Muscle of leg (tissue), 3 donors: ENCODE measurements at regions not wholly inside any gene's neighbourhood (a gene's known extent, or its start where the extent isn't known, plus 50 kb on each side); places are given as distances from the start of the nearest gene placed in this dataset.
"Not testable (repeated sequence)": the region's sequence is repeated elsewhere in the genome, so short reads cannot be mapped to it uniquely, and the experiment has no call there.

Experiments
- DNase-seq: peaks from one replicate; pipeline ENCODE4 v3.0.0; 2013
- H3K27ac ChIP-seq: one replicate; pipeline ENCODE4 v1.5.1; 2013; ENCODE audit warnings: mild to moderate bottlenecking, low read length, control low read depth
- H3K27me3 ChIP-seq: one replicate; pipeline ENCODE4 v1.6.1; 2013; ENCODE audit warnings: low read length; ENCODE audit not compliant: control insufficient read depth, insufficient read depth
- H3K36me3 ChIP-seq: one replicate; pipeline ENCODE4 v1.6.1; 2013; ENCODE audit warnings: low read length; ENCODE audit not compliant: control insufficient read depth, insufficient read depth
- H3K4me1 ChIP-seq: one replicate; pipeline ENCODE4 v1.6.1; 2013; ENCODE audit warnings: low read length; ENCODE audit not compliant: control insufficient read depth, insufficient read depth
- H3K4me3 ChIP-seq: one replicate; pipeline ENCODE4 v1.5.1; 2013; ENCODE audit warnings: low read length, control low read depth
- H3K9me3 ChIP-seq: replicated peaks from 2 replicates; pipeline ENCODE4 v1.6.1; 2013; ENCODE audit warnings: low read depth, low read length; ENCODE audit not compliant: control insufficient read depth
- WGBS: methylation state at CpG from one replicate; pipeline ENCODE4 v1.1.5; 2013; ENCODE audit warnings: missing lambda C conversion rate; ENCODE audit not compliant: insufficient coverage; 5-methylcytosine and 5-hydroxymethylcytosine counted together

DNA sequence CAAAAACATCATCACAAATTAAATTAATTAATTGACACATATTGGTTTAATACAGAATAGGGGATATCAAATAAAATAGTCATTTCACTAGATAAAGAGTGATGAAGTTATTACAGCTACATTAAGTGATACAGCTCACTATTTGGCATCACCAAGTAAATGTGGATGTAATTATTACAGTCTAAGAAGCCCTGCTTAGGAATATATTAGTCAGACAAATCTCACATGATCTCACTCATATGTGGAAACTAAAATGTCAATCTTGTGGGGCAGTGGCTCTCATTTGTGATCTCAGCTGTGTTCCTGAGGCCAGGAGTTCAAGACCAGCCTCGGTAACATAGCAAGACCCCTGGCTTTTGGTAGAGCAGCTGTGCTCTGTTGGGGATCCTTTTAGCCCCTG is 233.4 kb upstream of the RGMB start:
- H3K4me3 ChIP-seq = no peak overlapping the region
- DNase-seq = peak; percentile 20
- no peaks in the 10 kb centered on the region for H3K4me1 ChIP-seq
- H3K27ac ChIP-seq = no peak overlapping the region
- 43% methylated on average over 1 of the region's 1 CpG for WGBS
- H3K9me3 ChIP-seq = peaks cover 3% of the 10 kb centered on the region
- no peaks in the 10 kb centered on the region for H3K27me3 ChIP-seq
- no peaks in the 10 kb centered on the region for H3K36me3 ChIP-seq

DNA sequence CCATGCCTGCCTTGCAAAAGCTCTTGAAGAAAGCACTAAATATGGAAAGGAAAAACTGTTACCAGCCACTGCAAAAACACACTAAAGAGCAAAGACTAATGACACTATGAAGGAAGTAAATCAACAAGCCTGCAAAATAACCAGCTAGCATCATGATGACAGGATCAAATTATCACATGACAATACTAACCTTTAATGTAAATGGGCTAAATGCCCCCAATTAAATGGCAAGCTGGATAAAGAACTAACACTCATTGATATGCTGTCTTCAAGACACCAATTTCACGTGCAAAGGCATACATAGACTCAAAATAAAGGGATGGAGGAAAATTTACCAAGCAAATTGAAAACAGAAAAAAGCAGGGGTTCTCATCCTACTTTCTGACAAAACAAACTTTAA is 231.8 kb upstream of the RGMB start:
- Histone ChIP-seq H3K4me1 (no peaks in the 10 kb centered on the region), H3K4me3 (no peak overlapping the region), H3K36me3 (no peaks in the 10 kb centered on the region), H3K27me3 (no peaks in the 10 kb centered on the region), H3K9me3 (peaks cover 3% of the 10 kb centered on the region), H3K27ac (no peak overlapping the region)
- DNase-seq = no peak
- WGBS = no CpG with 5 or more reads among the region's 1 CpG

DNA sequence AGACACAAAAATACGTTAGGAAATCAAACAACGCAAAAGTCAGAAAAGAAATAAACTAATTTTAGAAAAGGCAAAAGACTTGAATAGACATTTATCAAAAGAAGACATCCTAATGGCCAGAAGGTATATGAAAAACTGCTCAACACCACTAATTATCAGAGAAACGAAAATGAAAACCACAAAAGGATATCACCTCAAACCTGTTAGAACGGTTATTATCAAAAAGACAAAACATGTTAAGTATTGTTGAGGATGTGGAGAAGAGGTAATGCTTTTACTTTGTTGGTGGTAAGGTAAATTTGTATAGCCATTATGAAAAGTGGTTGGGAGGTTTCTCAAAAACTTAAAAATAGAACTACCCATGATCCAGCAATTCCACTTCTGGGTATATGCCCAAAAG is 230.0 kb upstream of the RGMB start:
- Histone ChIP-seq H3K4me1 (no peaks in the 10 kb centered on the region), H3K4me3 (no peak overlapping the region), H3K36me3 (no peaks in the 10 kb centered on the region), H3K27ac (no peak overlapping the region), H3K9me3 (peaks cover 3% of the 10 kb centered on the region), H3K27me3 (no peaks in the 10 kb centered on the region)
- no peak for DNase-seq
- WGBS = no CpG with 5 or more reads among the region's 4 CpGs

DNA sequence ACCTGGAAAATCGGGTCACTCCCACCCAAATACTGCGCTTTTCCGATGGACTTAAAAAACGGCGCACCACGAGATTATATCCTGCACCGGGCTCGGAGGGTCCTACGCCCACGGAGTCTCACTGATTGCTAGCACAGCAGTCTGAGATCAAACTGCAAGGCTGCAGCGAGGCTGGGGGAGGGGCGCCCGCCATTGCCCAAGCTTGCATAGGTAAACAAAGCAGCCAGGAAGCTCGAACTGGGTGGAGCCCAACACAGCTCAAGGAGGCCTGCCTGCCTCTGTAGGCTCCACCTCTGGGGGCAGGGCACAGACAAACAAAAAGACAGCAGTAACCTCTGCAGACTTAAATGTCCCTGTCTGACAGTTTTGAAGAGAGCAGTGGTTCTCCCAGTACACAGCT is 226.5 kb upstream of the RGMB start:
- not testable (repeated sequence) for H3K4me1 ChIP-seq, H3K27me3 ChIP-seq, H3K4me3 ChIP-seq, H3K27ac ChIP-seq, H3K36me3 ChIP-seq, DNase-seq, H3K9me3 ChIP-seq
- WGBS = no CpG with 5 or more reads among the region's 14 CpGs

DNA sequence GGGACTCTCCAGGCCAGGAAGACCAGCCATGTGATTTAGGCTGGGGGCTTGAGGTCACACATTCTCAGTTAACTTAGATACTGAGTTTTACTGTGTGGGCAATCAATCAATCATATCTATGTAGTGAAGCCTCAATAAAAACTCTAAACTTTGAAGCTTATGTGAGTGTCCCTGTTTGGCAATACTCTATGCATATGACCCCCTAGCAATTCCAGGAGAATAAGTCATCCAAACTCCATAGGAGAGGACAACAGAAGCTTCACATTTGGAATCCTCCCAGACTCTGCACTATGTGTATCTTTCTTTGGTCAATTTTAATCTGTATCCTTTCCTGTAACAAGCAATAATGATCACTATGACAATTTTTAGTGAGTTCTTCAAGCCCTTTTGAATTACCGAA is 216.8 kb upstream of the RGMB start:
- WGBS = no CpG with 5 or more reads among the region's 1 CpG
- H3K4me1 ChIP-seq = no peaks in the 10 kb centered on the region
- no peak overlapping the region for H3K4me3 ChIP-seq
- no peak overlapping the region for H3K27ac ChIP-seq
- DNase-seq = no peak
- no peaks in the 10 kb centered on the region for H3K9me3 ChIP-seq
- no peaks in the 10 kb centered on the region for H3K27me3 ChIP-seq
- no peaks in the 10 kb centered on the region for H3K36me3 ChIP-seq

DNA sequence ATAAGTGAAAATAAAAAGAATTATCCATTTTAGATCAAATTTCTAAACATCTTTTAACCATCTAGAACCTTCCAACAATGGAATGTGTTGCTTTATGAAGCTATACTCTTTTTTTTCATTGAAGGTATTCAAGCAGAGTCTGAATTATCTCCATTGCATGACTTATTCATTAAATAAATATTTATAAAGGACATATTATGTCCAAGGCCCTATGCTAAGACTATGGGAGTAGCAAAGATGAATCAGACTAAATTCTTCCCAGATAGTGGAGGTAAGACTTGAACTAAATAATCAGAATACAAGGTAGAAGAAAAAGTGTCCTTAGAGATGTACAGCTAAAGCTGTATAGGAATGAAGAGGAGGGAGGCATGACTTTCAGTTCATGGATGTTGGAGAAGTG is 215.5 kb upstream of the RGMB start:
- Histone ChIP-seq H3K27ac (no peak overlapping the region), H3K9me3 (no peaks in the 10 kb centered on the region), H3K27me3 (no peaks in the 10 kb centered on the region), H3K4me3 (no peak overlapping the region), H3K36me3 (no peaks in the 10 kb centered on the region), H3K4me1 (no peaks in the 10 kb centered on the region)
- DNase-seq = no peak

- DNase-seq = no peak
- Histone ChIP-seq H3K27me3 (no peaks in the 10 kb centered on the region), H3K27ac (no peak overlapping the region), H3K36me3 (no peaks in the 10 kb centered on the region), H3K4me1 (no peaks in the 10 kb centered on the region), H3K4me3 (no peak overlapping the region), H3K9me3 (no peaks in the 10 kb centered on the region)
- WGBS = 40% methylated on average over 1 of the region's 2 CpGs
Observed at GRCh38 chr5:98563885-98564653, 209.4 kb upstream of the RGMB start.

GRCh38 chr5:98564836-98565235 is 208.6 kb upstream of the RGMB start:
- WGBS = no CpG with 5 or more reads among the region's 1 CpG
- Histone ChIP-seq H3K36me3 (no peaks in the 10 kb centered on the region), H3K27ac (no peak overlapping the region), H3K27me3 (no peaks in the 10 kb centered on the region), H3K9me3 (no peaks in the 10 kb centered on the region), H3K4me3 (no peak overlapping the region), H3K4me1 (no peaks in the 10 kb centered on the region)
- no peak for DNase-seq

GRCh38 chr5:98568336-98568735 is 205.1 kb upstream of the RGMB start:
- Histone ChIP-seq H3K27ac (no peak overlapping the region), H3K27me3 (no peaks in the 10 kb centered on the region), H3K4me3 (no peak overlapping the region), H3K9me3 (no peaks in the 10 kb centered on the region), H3K4me1 (no peaks in the 10 kb centered on the region), H3K36me3 (no peaks in the 10 kb centered on the region)
- 75% methylated on average over 1 of the region's 1 CpG for WGBS
- DNase-seq = no peak

- H3K4me1 ChIP-seq = no peaks in the 10 kb centered on the region
- no peaks in the 10 kb centered on the region for H3K27me3 ChIP-seq
- no peaks in the 10 kb centered on the region for H3K36me3 ChIP-seq
- H3K4me3 ChIP-seq = no peak overlapping the region
- no peaks in the 10 kb centered on the region for H3K9me3 ChIP-seq
- WGBS = no CpG with 5 or more reads among the region's 4 CpGs
- H3K27ac ChIP-seq = no peak overlapping the region
- no peak for DNase-seq
Observed at GRCh38 chr5:98569288-98569687, 204.2 kb upstream of the RGMB start.

- no peak overlapping the region for H3K27ac ChIP-seq
- no CpG with 5 or more reads among the region's 1 CpG for WGBS
- no peaks in the 10 kb centered on the region for H3K4me1 ChIP-seq
- no peaks in the 10 kb centered on the region for H3K9me3 ChIP-seq
- H3K27me3 ChIP-seq = no peaks in the 10 kb centered on the region
- H3K4me3 ChIP-seq = no peak overlapping the region
- H3K36me3 ChIP-seq = no peaks in the 10 kb centered on the region
- no peak for DNase-seq
Observed at GRCh38 chr5:98570010-98570409, 203.5 kb upstream of the RGMB start.
